ENCODE measurements at regions not wholly inside any gene's neighbourhood (a gene's known extent, or its start where the extent isn't known, plus 50 kb on each side); places are given as distances from the start of the nearest gene placed in this dataset.

DNA sequence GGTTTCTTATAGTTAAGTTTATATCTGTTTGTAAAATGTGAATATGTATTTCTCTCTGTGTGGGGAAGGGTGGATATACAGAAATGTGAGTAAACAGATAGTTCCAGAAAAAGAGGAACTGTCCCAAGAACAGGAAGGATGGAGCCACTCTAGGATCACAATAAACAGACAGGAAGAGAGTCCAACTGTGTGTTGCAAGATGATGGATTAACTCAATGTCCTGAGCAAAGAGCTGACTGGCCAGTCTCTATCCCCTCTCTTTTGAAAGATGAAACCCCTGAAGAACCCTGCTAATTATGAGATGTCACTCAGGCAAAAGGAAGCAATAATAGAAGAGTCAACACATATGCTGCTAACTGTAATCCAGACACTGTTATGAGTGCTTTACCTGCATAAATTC lies 202.7 kb downstream of the SEMA6A start:
- H3K4me1 ChIP-seq: peaks cover 0 to 5% of the 10 kb centered on the region in 2 donors

GRCh38 chr5:116371431-116371830 lies 203.2 kb downstream of the SEMA6A start:
- TF ChIP-seq, protein P1, sequence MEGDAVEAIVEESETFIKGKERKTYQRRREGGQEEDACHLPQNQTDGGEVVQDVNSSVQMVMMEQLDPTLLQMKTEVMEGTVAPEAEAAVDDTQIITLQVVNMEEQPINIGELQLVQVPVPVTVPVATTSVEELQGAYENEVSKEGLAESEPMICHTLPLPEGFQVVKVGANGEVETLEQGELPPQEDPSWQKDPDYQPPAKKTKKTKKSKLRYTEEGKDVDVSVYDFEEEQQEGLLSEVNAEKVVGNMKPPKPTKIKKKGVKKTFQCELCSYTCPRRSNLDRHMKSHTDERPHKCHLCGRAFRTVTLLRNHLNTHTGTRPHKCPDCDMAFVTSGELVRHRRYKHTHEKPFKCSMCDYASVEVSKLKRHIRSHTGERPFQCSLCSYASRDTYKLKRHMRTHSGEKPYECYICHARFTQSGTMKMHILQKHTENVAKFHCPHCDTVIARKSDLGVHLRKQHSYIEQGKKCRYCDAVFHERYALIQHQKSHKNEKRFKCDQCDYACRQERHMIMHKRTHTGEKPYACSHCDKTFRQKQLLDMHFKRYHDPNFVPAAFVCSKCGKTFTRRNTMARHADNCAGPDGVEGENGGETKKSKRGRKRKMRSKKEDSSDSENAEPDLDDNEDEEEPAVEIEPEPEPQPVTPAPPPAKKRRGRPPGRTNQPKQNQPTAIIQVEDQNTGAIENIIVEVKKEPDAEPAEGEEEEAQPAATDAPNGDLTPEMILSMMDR (IDR thresholded peaks at IDR 0.05): no peak
- Histone ChIP-seq H3K9me3 (no peaks in the 10 kb centered on the region), H3K36me3 (no peaks in the 10 kb centered on the region), H3K27me3 (no peaks in the 10 kb centered on the region), H3K4me3 (no peak overlapping the region), H3K4me1 (peaks cover 0 to 5% of the 10 kb centered on the region in 2 donors), H3K27ac (peak overlapping the region in 1 of 2 donors; percentile 48)
- no peak for DNase-seq (ENCODE audit: low spot score)

More for the DNA sequence above, 202.7 kb downstream of the SEMA6A start:
- TF ChIP-seq, protein P1 (IDR thresholded peaks at IDR 0.05): no peak
- Histone ChIP-seq H3K27me3 (no peaks in the 10 kb centered on the region), H3K27ac (peak overlapping the region in 1 of 2 donors; percentile 48), H3K4me3 (no peak overlapping the region), H3K36me3 (no peaks in the 10 kb centered on the region), H3K9me3 (no peaks in the 10 kb centered on the region)
- no peak for DNase-seq (ENCODE audit: low spot score)

- Histone ChIP-seq H3K4me1 (peaks cover 0 to 5% of the 10 kb centered on the region in 2 donors), H3K27me3 (no peaks in the 10 kb centered on the region), H3K27ac (peak overlapping the region in 1 of 2 donors; percentile 48), H3K36me3 (no peaks in the 10 kb centered on the region), H3K4me3 (no peak overlapping the region), H3K9me3 (no peaks in the 10 kb centered on the region)
- TF ChIP-seq, protein P1 (IDR thresholded peaks at IDR 0.05): no peak
- DNase-seq (ENCODE audit: low spot score): no peak
Measured at GRCh38 chr5:116370886-116371285, 203.7 kb downstream of the SEMA6A start.

- H3K9me3 ChIP-seq: no peaks in the 10 kb centered on the region
- H3K27ac ChIP-seq: no peak overlapping the region
- H3K27me3 ChIP-seq: no peaks in the 10 kb centered on the region
- no peaks in the 10 kb centered on the region for H3K36me3 ChIP-seq
- DNase-seq (ENCODE audit: low spot score): no peak
- no peak overlapping the region for H3K4me3 ChIP-seq
- peaks cover 0 to 5% of the 10 kb centered on the region in 2 donors for H3K4me1 ChIP-seq
- TF ChIP-seq, protein P1 (IDR thresholded peaks at IDR 0.05): no peak
Measured at GRCh38 chr5:116370149-116370548, 204.5 kb downstream of the SEMA6A start.

- Histone ChIP-seq H3K4me1 (peaks cover 0 to 21% of the 10 kb centered on the region in 2 donors), H3K27ac (no peak overlapping the region), H3K36me3 (no peaks in the 10 kb centered on the region), H3K9me3 (no peaks in the 10 kb centered on the region), H3K4me3 (no peak overlapping the region), H3K27me3 (no peaks in the 10 kb centered on the region)
- DNase-seq (ENCODE audit: low spot score): no peak
- TF ChIP-seq, protein P1 (IDR thresholded peaks at IDR 0.05): no peak
Measured at GRCh38 chr5:116365006-116365496, 209.6 kb downstream of the SEMA6A start.

DNA sequence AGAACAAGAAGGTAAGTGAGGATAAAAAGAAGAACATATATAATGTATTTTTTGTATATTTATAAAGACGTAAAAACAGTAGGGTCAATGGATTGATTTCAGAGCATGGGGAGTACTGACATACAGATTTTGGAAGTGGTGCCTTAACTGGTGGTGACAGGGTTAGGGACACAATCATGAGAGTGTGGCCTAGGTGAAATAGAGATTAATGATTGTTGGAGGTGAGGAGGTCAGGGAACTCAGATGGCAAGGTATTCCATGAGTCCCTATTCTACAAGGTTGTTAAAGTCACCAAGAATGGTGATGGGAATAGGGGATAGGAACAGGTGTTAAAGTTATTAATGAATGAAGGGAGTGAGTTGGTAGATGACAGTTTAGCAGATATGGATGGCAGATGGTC lies 210.8 kb downstream of the SEMA6A start:
- TF ChIP-seq, protein P1 (IDR thresholded peaks at IDR 0.05): no peak
- H3K27me3 ChIP-seq: no peaks in the 10 kb centered on the region
- H3K4me3 ChIP-seq: no peak overlapping the region
- H3K4me1 ChIP-seq: peaks cover 0 to 34% of the 10 kb centered on the region in 2 donors
- DNase-seq (ENCODE audit: low spot score): no peak
- H3K36me3 ChIP-seq: no peaks in the 10 kb centered on the region
- no peak overlapping the region for H3K27ac ChIP-seq
- H3K9me3 ChIP-seq: no peaks in the 10 kb centered on the region
